Large intestine (tissue), 3 donors: ENCODE measurements at regions not wholly inside any gene's neighbourhood (a gene's known extent, or its start where the extent isn't known, plus 50 kb on each side); places are given as distances from the start of the nearest gene placed in this dataset.

ENCODE experiments used
- DNase-seq, 2 donors: peaks; one replicate each; pipeline versions ENCODE4 v3.0.0 to v3.0.0-alpha.2; 2013
- H3K27ac ChIP-seq: one replicate; pipeline ENCODE4 v1.5.1; 2013; ENCODE audit warnings: low read length
- H3K27me3 ChIP-seq: 2 replicates; pipeline ENCODE4 v1.6.1; 2013; ENCODE audit warnings: low read length; ENCODE audit not compliant: control insufficient read depth, insufficient read depth
- H3K36me3 ChIP-seq: 2 replicates; pipeline ENCODE4 v1.6.1; 2013; ENCODE audit warnings: low read length; ENCODE audit not compliant: control insufficient read depth, insufficient read depth
- H3K4me1 ChIP-seq: one replicate; pipeline ENCODE4 v1.6.1; 2013; ENCODE audit warnings: low read length; ENCODE audit not compliant: control insufficient read depth, insufficient read depth
- H3K4me3 ChIP-seq: one replicate; pipeline ENCODE4 v1.5.1; 2013; ENCODE audit warnings: low read length
- H3K9me3 ChIP-seq: one replicate; pipeline ENCODE4 v1.6.1; 2013; ENCODE audit warnings: mild to moderate bottlenecking, low read depth, low read length, moderate library complexity; ENCODE audit not compliant: control insufficient read depth
- WGBS: methylation state at CpG from one replicate; pipeline ENCODE4 v1.1.5; 2013; ENCODE audit warnings: low lambda C conversion rate; ENCODE audit not compliant: insufficient coverage; 5-methylcytosine and 5-hydroxymethylcytosine counted together

DNA sequence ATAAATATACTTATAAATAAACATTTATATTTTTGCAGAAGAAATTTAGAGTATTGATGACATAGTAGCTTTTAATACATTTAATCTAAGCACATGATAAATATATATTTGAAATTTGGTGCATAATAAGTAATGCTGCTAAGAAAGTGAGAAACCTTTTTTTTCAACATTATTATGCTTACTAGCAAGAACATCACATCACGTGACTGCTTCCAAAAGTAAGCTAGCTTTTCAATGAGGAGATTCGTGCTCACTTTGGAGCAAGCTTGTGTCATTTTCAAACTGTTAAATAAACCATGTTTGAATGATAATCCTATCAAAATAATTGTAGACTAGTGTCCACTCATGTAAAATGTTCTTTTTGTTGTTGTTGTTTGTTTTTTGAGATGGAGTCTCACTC is 109.0 kb upstream of the SLC4A7 start:
- no peak overlapping the region for H3K4me3 ChIP-seq
- H3K4me1 ChIP-seq, result no peaks in the 10 kb centered on the region
- H3K27ac ChIP-seq, result no peak overlapping the region
- no peaks in the 10 kb centered on the region for H3K27me3 ChIP-seq
- no peak for DNase-seq
- 100% methylated on average over 1 of the region's 2 CpGs for WGBS
- no peaks in the 10 kb centered on the region for H3K9me3 ChIP-seq
- no peaks in the 10 kb centered on the region for H3K36me3 ChIP-seq

- Histone ChIP-seq H3K4me3 (no peak overlapping the region), H3K27me3 (no peaks in the 10 kb centered on the region), H3K9me3 (no peaks in the 10 kb centered on the region), H3K36me3 (no peaks in the 10 kb centered on the region), H3K27ac (no peak overlapping the region), H3K4me1 (no peaks in the 10 kb centered on the region)
- WGBS, result 60% methylated on average over 1 of the region's 7 CpGs
- no peak for DNase-seq
Observed at GRCh38 chr3:27591312-27592210, 107.4 kb upstream of the SLC4A7 start.

DNA sequence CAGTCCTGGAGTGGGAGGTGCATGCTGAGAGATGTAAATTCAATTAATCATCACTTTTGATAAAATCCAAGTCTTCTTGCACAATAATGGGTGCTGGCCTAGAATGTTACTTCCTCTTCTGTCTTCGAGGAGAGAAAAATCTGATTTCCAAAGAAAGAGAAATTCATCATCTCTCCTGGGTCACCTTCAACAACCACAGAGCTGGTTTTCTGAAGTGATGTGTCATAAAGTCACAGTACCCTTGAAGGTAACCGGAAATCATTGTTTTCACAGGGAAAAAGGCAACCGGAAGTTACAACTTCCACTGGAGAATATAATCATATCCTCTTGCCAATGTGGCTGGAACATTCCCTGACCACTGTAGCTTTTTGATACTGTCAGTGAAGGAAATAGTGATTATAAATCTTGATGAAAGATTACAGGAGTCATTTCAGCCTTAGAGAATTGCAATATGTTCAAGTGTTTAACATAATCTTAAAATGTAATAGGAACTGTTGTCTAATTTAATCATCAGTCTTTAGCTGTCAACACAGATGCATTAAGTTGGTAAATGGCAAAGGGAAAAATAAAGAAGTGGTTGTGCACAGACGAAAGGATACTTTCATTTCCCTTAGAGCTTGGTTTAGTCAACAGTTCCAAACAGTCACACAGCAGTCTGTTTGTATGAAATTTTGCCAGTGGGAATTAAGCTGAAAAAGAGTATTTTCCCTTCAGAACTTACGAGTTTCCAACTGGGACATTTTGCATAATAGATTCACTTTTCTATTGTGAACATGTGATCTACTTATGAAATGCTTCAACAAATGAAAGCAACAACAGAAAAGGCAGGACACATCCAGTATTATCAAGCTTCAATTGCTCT is 106.5 kb upstream of the SLC4A7 start:
- Histone ChIP-seq H3K36me3 (no peaks in the 10 kb centered on the region), H3K27ac (no peak overlapping the region), H3K27me3 (no peaks in the 10 kb centered on the region), H3K9me3 (no peaks in the 10 kb centered on the region), H3K4me3 (no peak overlapping the region), H3K4me1 (no peaks in the 10 kb centered on the region)
- WGBS, result no CpG with 5 or more reads among the region's 5 CpGs
- DNase-seq, result no peak

GRCh38 chr3:27589795-27590194 is 105.6 kb upstream of the SLC4A7 start:
- WGBS, result 78% methylated on average over 1 of the region's 1 CpG
- Histone ChIP-seq H3K9me3 (no peaks in the 10 kb centered on the region), H3K36me3 (no peaks in the 10 kb centered on the region), H3K27me3 (no peaks in the 10 kb centered on the region), H3K4me1 (peaks cover 4% of the 10 kb centered on the region), H3K4me3 (no peak overlapping the region), H3K27ac (no peak overlapping the region)
- DNase-seq, result no peak

DNA sequence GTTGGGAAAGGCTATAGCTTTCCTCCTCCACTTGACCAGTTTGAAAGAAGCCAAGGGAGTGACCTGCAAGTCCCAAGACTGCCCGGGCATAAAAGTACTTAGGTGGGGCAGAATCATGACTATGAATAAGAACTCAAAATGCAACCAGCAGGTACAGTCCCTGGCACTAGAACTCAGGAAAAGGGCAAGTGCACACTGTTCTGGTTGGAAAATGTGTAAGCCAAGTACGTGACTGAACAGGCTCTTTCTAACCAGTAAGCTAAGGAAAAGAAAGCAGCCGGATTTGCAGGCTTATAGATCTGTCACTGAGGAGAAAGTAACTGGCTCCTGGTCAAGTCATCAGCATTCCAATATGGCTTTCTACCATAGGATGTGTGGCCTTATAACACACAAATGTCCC is 101.2 kb upstream of the SLC4A7 start:
- WGBS, result no CpG with 5 or more reads among the region's 3 CpGs
- Histone ChIP-seq H3K27me3 (no peaks in the 10 kb centered on the region), H3K27ac (no peak overlapping the region), H3K9me3 (no peaks in the 10 kb centered on the region), H3K36me3 (no peaks in the 10 kb centered on the region), H3K4me1 (peaks cover 4% of the 10 kb centered on the region), H3K4me3 (no peak overlapping the region)
- no peak for DNase-seq

- WGBS, result no CpG with 5 or more reads among the region's 2 CpGs
Observed at GRCh38 chr3:27584874-27585273, 100.7 kb upstream of the SLC4A7 start.

GRCh38 chr3:27581852-27582251 is 97.7 kb upstream of the SLC4A7 start:
- no peaks in the 10 kb centered on the region for H3K9me3 ChIP-seq
- no peak overlapping the region for H3K27ac ChIP-seq
- no peaks in the 10 kb centered on the region for H3K36me3 ChIP-seq
- H3K27me3 ChIP-seq, result no peaks in the 10 kb centered on the region
- H3K4me1 ChIP-seq, result peaks cover 4% of the 10 kb centered on the region
- 100% methylated on average over 1 of the region's 3 CpGs for WGBS
- DNase-seq, result no peak
- H3K4me3 ChIP-seq, result no peak overlapping the region

More at GRCh38 chr3:27584874-27585273, 100.7 kb upstream of the SLC4A7 start:
- H3K27ac ChIP-seq, result no peak overlapping the region
- H3K36me3 ChIP-seq, result no peaks in the 10 kb centered on the region
- peaks cover 4% of the 10 kb centered on the region for H3K4me1 ChIP-seq
- no peaks in the 10 kb centered on the region for H3K27me3 ChIP-seq
- DNase-seq, result peak; percentile 23 to 59
- H3K4me3 ChIP-seq, result no peak overlapping the region
- no peaks in the 10 kb centered on the region for H3K9me3 ChIP-seq

DNA sequence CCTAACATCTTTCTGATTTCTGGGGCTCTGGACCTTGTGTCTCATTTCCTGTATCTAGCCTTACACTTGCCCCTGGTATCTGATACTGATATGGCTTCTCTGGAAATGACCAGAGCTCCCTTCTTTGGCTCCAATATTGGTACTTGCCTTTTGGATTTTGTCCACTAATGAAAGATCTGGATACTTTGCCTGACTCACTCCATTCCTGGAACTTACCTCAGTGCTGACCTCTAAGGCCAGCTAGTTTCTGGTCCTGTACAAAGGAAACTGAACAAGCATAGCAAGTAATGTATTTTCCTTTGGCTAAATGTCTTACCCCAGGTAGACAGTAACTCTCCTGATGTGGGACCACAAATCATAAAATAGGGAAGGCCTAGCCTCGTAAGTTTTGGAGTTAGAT is 93.8 kb upstream of the SLC4A7 start:
- WGBS, result no CpG with 5 or more reads among the region's 1 CpG

DNA sequence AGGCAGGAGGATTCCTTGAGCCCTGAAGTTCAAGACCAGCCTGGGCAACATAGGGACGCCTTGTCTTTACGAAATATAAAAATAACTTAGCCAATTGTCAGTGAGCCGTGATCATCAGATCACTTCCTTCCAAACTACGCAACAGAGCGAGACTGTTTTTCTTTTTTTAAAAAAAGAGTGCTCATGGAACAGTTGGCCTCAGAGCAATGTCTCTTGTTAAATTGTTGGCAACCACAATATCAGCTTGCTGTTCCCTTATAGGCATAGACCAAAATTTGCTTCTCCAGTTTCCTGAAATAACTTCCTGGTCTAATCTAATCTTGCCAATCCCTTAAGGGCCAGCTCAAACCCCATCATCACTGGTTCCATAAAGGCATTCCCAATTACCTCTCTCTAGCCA is 93.3 kb upstream of the SLC4A7 start:
- Histone ChIP-seq H3K4me3 (no peak overlapping the region), H3K27me3 (no peaks in the 10 kb centered on the region), H3K9me3 (no peaks in the 10 kb centered on the region), H3K27ac (no peak overlapping the region), H3K36me3 (no peaks in the 10 kb centered on the region), H3K4me1 (no peaks in the 10 kb centered on the region)
- no peak for DNase-seq
- 100% methylated on average over 2 of the region's 5 CpGs for WGBS

More for the DNA sequence above, 93.8 kb upstream of the SLC4A7 start:
- no peak overlapping the region for H3K4me3 ChIP-seq
- H3K27me3 ChIP-seq, result no peaks in the 10 kb centered on the region
- no peaks in the 10 kb centered on the region for H3K36me3 ChIP-seq
- no peaks in the 10 kb centered on the region for H3K9me3 ChIP-seq
- H3K27ac ChIP-seq, result no peak overlapping the region
- DNase-seq, result no peak
- H3K4me1 ChIP-seq, result no peaks in the 10 kb centered on the region

GRCh38 chr3:27576171-27576570 is 92.0 kb upstream of the SLC4A7 start:
- DNase-seq, result no peak
- WGBS, result no CpG with 5 or more reads among the region's 3 CpGs

More at GRCh38 chr3:27576171-27576570, 92.0 kb upstream of the SLC4A7 start:
- H3K36me3 ChIP-seq, result no peaks in the 10 kb centered on the region
- no peaks in the 10 kb centered on the region for H3K9me3 ChIP-seq
- H3K27me3 ChIP-seq, result no peaks in the 10 kb centered on the region
- H3K4me3 ChIP-seq, result no peak overlapping the region
- no peaks in the 10 kb centered on the region for H3K4me1 ChIP-seq
- H3K27ac ChIP-seq, result no peak overlapping the region
